KBM-7 (cell line): ENCODE measurements at regions not wholly inside any gene's neighbourhood (a gene's known extent, or its start where the extent isn't known, plus 50 kb on each side); places are given as distances from the start of the nearest gene placed in this dataset.
"Not testable (repeated sequence)": the region's sequence is repeated elsewhere in the genome, so short reads cannot be mapped to it uniquely, and the experiment has no call there.

ENCODE experiments used
- DNase-seq: peaks from one replicate; pipeline ENCODE4 v3.0.0-alpha.2; 2015
- in situ Hi-C: fragments of 300-500 bp; cut with MboI; formaldehyde crosslinking; loops from 2 replicates; pipeline ENCODE4 v1.14.3; 2020; ENCODE audit warnings: low sequenced_read_pairs, low pct_unique_long_range_greater_than_20kb, mixed read lengths

DNA sequence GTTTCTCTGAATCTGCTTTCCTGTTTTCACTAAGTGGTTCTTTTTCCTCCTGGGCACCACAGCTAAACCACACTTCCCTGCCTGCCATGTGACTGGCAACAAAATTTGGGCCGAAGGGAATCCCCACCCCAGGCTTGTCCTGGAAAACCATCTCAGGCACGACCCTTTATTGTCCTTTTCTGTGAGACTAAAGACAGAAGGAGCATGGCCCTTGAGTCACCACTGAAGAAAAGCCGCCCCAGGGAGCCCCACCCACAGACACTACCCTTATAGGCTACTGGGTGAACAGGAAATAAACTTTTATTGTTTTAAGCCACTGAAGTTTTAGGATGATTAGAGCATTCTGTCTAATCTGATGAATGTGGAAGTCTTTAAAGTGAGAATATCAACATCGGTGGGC is 88.6 kb upstream of the BRD7 start:
- DNase-seq = no peak
- in situ Hi-C loops = no loop called here

GRCh38 chr16:50455288-50455845 is 86.6 kb upstream of the BRD7 start:
- no peak for DNase-seq
- in situ Hi-C loops = no loop called here

- no peak for DNase-seq
- in situ Hi-C loops = no loop called here
These were observed 84.7 kb upstream of the BRD7 start for GRCh38 chr16:50453446-50453845.

GRCh38 chr16:50451951-50452508 is 83.2 kb upstream of the BRD7 start:
- no peak for DNase-seq
- in situ Hi-C loops = no loop called here

DNA sequence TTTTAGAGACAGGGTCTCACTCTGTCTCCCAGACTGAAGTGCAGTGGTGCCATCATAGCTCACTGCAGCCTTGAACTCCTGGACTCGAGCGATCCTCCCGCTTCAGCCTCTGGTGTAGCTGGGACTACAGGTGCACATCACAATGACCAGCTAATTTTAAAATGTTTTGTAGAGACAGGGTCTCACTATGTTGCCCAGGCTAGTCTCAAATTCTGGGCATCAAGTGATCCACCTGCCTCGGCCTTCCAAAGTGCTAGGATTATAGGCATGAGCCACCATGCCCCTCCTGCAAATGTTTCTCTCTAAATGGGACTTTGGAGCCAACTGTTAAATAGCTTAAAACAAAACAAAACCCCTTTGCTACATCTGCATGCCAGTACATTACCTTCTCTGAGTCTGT is 82.2 kb upstream of the BRD7 start:
- no peak for DNase-seq
- in situ Hi-C loops = no loop called here

DNA sequence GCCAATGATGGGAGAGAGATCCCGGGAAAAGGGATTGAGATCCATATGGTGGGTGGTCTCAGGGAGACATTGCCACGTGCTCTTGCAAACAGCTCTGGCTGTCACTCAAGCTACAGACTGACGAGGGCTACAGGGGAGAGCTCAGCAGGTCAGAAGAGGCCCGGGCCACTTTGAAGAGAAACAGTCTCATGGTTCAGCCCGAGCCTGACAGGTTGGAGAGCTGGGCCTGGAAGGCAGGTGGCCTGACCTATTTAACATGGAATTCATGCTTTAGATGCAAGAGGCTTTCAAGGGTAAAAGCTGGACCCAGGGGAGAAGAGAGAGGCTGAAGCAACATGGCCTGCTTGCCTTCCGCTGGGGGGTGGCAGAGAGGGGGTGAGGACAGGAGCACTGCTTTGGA is 81.0 kb upstream of the BRD7 start:
- no peak for DNase-seq
- in situ Hi-C loops = no loop called here

- in situ Hi-C loops = no loop called here
- DNase-seq = no peak
These were observed 80.2 kb upstream of the BRD7 start for GRCh38 chr16:50448981-50449380.

DNA sequence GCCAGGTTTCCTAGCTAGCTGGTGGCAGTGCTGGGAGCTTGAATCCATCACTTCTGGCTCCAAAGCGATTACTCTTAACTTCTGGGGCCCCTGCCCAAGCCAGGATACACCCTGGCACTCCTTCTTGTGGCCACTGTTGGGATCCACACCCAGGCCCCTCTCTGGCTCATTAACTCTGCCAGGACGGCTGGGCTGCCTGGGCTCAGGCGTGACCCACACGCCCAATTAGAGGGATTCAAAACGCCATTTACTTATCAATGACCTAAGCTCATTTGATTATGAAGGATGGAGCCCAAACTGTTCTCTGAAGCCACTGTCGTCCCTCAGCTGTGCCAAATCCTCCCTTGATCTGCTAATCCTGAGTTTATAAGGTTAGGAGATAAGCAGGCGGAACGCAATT is 79.7 kb upstream of the BRD7 start:
- in situ Hi-C loops = no loop called here

DNA sequence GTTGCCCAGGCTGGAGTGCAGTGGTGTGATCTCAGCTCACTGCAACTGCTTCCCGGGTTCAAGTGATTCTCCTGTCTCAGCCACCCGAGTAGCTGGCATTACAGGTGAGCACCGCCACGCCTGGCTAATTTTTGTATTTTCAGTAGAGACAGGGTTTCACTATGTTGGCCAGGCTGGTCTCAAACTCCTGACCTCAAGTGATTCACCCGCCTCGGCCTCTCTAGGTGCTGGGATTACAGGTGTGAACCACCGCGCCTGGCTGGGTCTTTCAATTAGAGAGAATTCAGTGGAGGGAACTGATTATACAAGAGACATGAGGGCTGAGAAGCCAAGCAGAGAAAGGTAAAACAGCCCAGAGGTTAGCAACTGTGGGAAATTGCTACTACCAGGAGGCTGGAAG is 78.6 kb upstream of the BRD7 start:
- DNase-seq, in situ Hi-C loops: not testable (repeated sequence)

More for the DNA sequence above, 79.7 kb upstream of the BRD7 start:
- DNase-seq = no peak

DNA sequence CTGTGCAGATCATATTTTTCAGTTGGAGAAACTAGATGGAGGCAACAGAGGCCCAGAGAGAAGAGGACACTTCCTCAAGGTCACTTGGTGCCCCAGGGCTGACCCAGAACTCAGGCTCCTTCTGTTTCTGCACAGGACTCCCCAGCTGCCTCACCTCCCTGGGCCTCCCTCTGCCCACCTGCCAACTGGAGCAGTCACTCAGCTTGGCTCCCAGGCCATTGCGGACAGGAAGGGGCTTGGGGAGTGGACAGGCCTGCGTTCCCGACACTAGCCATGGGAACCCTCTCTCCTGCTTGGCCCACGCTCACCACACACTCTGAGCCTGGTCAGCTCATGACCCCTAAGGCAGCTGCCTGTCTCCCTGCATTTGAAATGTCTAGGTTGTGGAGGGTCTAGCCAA is 78.1 kb upstream of the BRD7 start:
- in situ Hi-C loops = no loop called here
- no peak for DNase-seq

- DNase-seq = no peak
- in situ Hi-C loops = no loop called here
These were observed 77.1 kb upstream of the BRD7 start for GRCh38 chr16:50445621-50446555.

GRCh38 chr16:50444526-50444925 is 75.7 kb upstream of the BRD7 start:
- in situ Hi-C loops = no loop called here
- DNase-seq = no peak

DNA sequence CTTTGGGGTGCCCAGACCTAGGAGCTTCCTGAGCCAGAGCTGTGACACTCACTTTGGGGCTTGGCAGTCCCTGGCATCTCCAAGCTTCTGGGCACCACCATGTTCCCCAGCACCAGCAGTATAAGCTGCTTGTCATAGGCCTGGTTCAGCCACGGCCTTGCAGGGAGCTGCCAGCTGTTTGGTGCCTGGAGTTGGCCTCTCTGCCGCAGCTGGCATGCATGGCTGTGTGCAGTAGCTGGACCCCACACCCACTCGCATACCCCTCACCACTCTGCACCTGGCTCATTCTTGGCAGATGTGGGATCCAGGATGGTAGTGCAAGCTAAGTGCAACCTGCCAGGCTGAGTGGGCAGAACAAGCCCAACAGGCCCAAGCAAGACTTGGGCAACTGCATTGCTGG is 73.4 kb upstream of the BRD7 start:
- in situ Hi-C loops = no loop called here
- DNase-seq = no peak

GRCh38 chr16:50441486-50442157 is 72.8 kb upstream of the BRD7 start:
- DNase-seq = no peak
- in situ Hi-C loops = no loop called here

DNA sequence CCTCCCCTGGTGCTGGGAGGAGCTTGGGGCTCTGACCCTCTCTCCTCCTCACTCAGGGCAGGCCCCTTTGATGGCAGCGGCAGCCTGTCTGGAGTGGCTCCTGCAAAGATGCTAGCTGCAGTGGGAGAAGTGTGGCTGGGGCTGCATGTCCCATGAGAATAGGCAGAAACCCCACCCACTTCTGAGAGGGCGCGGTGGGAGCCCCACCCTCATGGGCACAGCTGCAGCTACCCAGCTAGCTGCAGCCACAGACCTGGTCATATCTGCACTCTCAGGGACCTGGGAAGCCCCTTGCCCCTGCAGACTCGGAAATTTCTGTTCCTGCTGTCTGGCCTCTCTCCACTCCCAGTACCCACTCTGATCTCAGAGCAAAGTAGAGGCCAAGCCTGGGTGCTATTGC is 72.2 kb upstream of the BRD7 start:
- DNase-seq = no peak
- in situ Hi-C loops = no loop called here

- in situ Hi-C loops = no loop called here
These were observed 71.7 kb upstream of the BRD7 start for GRCh38 chr16:50440531-50440930.

GRCh38 chr16:50437769-50438437 is 69.1 kb upstream of the BRD7 start:
- DNase-seq = no peak
- in situ Hi-C loops = no loop called here

More at GRCh38 chr16:50440531-50440930, 71.7 kb upstream of the BRD7 start:
- no peak for DNase-seq

DNA sequence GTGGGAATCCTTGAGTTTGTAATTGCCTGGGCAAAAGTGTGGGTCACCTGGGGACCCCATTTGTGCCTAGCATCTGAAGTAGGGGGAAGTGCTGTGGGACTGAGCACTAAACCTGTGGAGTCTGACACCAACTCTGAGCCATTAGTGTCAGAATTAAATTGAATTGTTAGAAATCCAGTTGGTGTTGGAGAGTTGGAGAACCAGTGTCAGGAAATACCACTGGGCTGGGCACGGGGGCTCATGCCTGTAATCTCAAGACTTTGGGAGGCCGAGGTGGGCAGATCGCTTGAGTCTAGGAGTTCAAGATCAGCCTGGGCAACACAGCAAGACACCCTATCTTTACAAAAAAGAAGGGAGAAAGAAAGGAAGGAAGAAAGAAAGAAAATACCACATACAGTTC is 67.5 kb upstream of the BRD7 start:
- in situ Hi-C loops = no loop called here
- DNase-seq = no peak

DNA sequence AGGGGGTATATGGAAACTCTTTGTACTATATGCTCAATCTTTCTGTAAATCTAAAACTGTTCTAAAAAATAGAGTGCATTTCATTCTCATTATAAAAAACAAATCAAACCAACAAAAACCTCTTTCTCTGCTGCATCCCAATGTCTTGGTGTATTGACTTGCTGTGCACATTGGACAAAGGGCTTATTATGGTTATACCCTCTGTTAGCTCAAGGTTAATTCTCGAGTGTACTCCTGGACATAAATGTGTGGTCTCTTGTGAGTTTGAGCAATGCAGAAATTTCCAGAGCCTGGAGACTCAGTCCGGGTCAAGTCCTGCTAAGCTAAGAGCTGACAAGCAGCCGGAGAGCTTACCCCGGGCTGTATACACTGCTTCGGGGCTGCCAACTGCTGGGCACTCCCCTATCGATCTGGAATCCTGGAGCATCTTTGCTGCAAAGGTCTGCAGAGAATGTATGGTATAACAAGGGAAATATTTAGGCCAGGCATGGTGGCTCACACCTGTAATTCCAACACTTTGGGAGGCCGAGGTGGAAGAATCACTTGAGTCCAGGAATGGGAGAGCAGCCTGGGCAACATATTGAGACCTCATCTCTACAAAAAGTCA is 66.2 kb upstream of the BRD7 start:
- no peak for DNase-seq
- in situ Hi-C loops = no loop called here
